Panc1 (cell line): ENCODE measurements at regions not wholly inside any gene's neighbourhood (a gene's known extent, or its start where the extent isn't known, plus 50 kb on each side); places are given as distances from the start of the nearest gene placed in this dataset.

Experiments used
- ATAC-seq: fragments of 200-7000 bp; cut with Tn5 transposase; 2 replicates; pipeline ENCODE4 v1.9.1; 2020; ENCODE audit warnings: mild to moderate bottlenecking, moderate library complexity
- BruUV-seq: library from RNA; stranded (reverse); fragments of 400-500 nt; replicated peaks from 2 replicates; lab custom pipeline; 2021; lab: Mats Ljungman, UMichigan
- CTCF ChIA-PET: fragments of 300-600 bp; sonication (Branson Sonifier 250); formaldehyde crosslinking; loops from one replicate; lab custom pipeline; 2022; ENCODE audit warnings: antibody characterized with exemption; lab: Charles Lee
- POLR2A ChIA-PET: fragments of 300-600 bp; sonication (Branson Sonifier 250); formaldehyde crosslinking; loops from one replicate; lab custom pipeline; 2022; ENCODE audit warnings: antibody characterized with exemption; lab: Charles Lee
- DNase-seq: peaks from one replicate; pipeline ENCODE4 v3.0.0-alpha.2; 2010; ENCODE audit warnings: low read depth, low spot score
- H3K27ac ChIP-seq: 2 replicates; pipeline ENCODE4 v1.5.1; 2011; ENCODE audit warnings: mild to moderate bottlenecking, low read length, inconsistent platforms
- H3K27me3 ChIP-seq: fragments of 200-500 bp; sonication (Bioruptor generic); 2 replicates; pipeline ENCODE4 v1.6.0; 2014; ENCODE audit warnings: low read length, inconsistent platforms; ENCODE audit not compliant: control insufficient read depth, insufficient read depth
- H3K36me3 ChIP-seq: fragments of 200-500 bp; sonication (Bioruptor generic); 2 replicates; pipeline ENCODE4 v1.5.1; 2014; ENCODE audit warnings: inconsistent platforms, mild to moderate bottlenecking, low read length, moderate library complexity; ENCODE audit not compliant: control insufficient read depth, insufficient read depth
- H3K4me1 ChIP-seq: 2 replicates; pipeline ENCODE4 v1.5.1; 2011; ENCODE audit warnings: inconsistent platforms, mild to moderate bottlenecking, low read length, moderate library complexity; ENCODE audit not compliant: control insufficient read depth, insufficient read depth
- H3K4me3 ChIP-seq, 2 experiments: 2 replicates each; pipeline ENCODE4 v1.5.1; 2011 to 2012; ENCODE audit warnings: low read depth in 2 of 2, low read length in 2 of 2, mild to moderate bottlenecking in 2 of 2, inconsistent platforms in 1 of 2, moderate library complexity in 1 of 2
- H3K9me3 ChIP-seq: fragments of 200-500 bp; sonication (Bioruptor generic); 2 replicates; pipeline ENCODE4 v1.5.1; 2014; ENCODE audit warnings: low read depth, mild to moderate bottlenecking, inconsistent platforms, low read length, moderate library complexity; ENCODE audit not compliant: control insufficient read depth, insufficient read depth
- POLR2AphosphoS5 ChIP-seq: IDR thresholded peaks from 2 replicates; pipeline ENCODE4 v1.6.1; 2012; ENCODE audit warnings: mild to moderate bottlenecking, low read depth, low read length, moderate library complexity
- SIN3A ChIP-seq: IDR thresholded peaks from 2 replicates; pipeline ENCODE4 v1.6.1; 2012; ENCODE audit warnings: low read depth, mild to moderate bottlenecking, low read length, moderate library complexity, borderline replicate concordance; ENCODE audit not compliant: insufficient read depth
- TCF7L2 ChIP-seq: IDR thresholded peaks from 2 replicates; pipeline ENCODE4 v1.6.1; 2011; ENCODE audit warnings: mild to moderate bottlenecking, low read depth, low read length, inconsistent platforms
- in situ Hi-C: cut with HindIII; loops from 2 replicates; pipeline ENCODE4 v1.10.0; 2016; ENCODE audit warnings: low sequenced_read_pairs, low pct_unique_long_range_greater_than_20kb
- intact Hi-C: fragments of 100-400 bp; cut with micrococcal nuclease; formaldehyde crosslinking; loops from one replicate; pipeline ENCODE4 v1.10.0; 2022; ENCODE audit not compliant: unreplicated experiment
- TF ChIP-seq, protein P1 (sequence below), 2 experiments: IDR thresholded peaks; 2 replicates each; pipeline ENCODE4 v1.6.1; 2011 to 2012; ENCODE audit warnings: low read depth in 2 of 2, control low read depth in 1 of 2, low read length in 1 of 2, mild to moderate bottlenecking in 1 of 2, moderate library complexity in 1 of 2; ENCODE audit not compliant: insufficient read depth in 1 of 2
- TF ChIP-seq, protein P2 (sequence below): fragments of 450-650 bp; IDR thresholded peaks from 2 replicates; pipeline ENCODE4 v1.5.1; 2017; ENCODE audit warnings: mild to moderate bottlenecking

- no peak overlapping the region for H3K27ac ChIP-seq
- in situ Hi-C loops, result no loop called here
- TF ChIP-seq POLR2AphosphoS5 (no peak), SIN3A (no peak), TCF7L2 (no peak)
- TF ChIP-seq, protein P1, sequence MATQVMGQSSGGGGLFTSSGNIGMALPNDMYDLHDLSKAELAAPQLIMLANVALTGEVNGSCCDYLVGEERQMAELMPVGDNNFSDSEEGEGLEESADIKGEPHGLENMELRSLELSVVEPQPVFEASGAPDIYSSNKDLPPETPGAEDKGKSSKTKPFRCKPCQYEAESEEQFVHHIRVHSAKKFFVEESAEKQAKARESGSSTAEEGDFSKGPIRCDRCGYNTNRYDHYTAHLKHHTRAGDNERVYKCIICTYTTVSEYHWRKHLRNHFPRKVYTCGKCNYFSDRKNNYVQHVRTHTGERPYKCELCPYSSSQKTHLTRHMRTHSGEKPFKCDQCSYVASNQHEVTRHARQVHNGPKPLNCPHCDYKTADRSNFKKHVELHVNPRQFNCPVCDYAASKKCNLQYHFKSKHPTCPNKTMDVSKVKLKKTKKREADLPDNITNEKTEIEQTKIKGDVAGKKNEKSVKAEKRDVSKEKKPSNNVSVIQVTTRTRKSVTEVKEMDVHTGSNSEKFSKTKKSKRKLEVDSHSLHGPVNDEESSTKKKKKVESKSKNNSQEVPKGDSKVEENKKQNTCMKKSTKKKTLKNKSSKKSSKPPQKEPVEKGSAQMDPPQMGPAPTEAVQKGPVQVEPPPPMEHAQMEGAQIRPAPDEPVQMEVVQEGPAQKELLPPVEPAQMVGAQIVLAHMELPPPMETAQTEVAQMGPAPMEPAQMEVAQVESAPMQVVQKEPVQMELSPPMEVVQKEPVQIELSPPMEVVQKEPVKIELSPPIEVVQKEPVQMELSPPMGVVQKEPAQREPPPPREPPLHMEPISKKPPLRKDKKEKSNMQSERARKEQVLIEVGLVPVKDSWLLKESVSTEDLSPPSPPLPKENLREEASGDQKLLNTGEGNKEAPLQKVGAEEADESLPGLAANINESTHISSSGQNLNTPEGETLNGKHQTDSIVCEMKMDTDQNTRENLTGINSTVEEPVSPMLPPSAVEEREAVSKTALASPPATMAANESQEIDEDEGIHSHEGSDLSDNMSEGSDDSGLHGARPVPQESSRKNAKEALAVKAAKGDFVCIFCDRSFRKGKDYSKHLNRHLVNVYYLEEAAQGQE (IDR thresholded peaks at IDR 0.05; ENCODE audit: insufficient read depth in 1 of 2, low read depth in 2 of 2, low read length in 1 of 2), result no peak
- TF ChIP-seq, protein P2, sequence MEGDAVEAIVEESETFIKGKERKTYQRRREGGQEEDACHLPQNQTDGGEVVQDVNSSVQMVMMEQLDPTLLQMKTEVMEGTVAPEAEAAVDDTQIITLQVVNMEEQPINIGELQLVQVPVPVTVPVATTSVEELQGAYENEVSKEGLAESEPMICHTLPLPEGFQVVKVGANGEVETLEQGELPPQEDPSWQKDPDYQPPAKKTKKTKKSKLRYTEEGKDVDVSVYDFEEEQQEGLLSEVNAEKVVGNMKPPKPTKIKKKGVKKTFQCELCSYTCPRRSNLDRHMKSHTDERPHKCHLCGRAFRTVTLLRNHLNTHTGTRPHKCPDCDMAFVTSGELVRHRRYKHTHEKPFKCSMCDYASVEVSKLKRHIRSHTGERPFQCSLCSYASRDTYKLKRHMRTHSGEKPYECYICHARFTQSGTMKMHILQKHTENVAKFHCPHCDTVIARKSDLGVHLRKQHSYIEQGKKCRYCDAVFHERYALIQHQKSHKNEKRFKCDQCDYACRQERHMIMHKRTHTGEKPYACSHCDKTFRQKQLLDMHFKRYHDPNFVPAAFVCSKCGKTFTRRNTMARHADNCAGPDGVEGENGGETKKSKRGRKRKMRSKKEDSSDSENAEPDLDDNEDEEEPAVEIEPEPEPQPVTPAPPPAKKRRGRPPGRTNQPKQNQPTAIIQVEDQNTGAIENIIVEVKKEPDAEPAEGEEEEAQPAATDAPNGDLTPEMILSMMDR, result no peak
- CTCF ChIA-PET, result no interaction called here
- no TSS peak for BruUV-seq
- H3K4me3 ChIP-seq, result no peak overlapping the region
- DNase-seq (no peak), ATAC-seq (no peak)
- peaks cover 19% of the 10 kb centered on the region for H3K9me3 ChIP-seq
- H3K27me3 ChIP-seq, result no peaks in the 10 kb centered on the region
- H3K36me3 ChIP-seq, result no peaks in the 10 kb centered on the region
- H3K4me1 ChIP-seq, result no peaks in the 10 kb centered on the region
- POLR2A ChIA-PET, result interaction anchor here (0.7 kb wide), 1 partner anchor 1188 kb away, joined by 5 read pairs; no protein-coding TSS in a partner anchor
- intact Hi-C loops, result no loop called here
These were observed 171.7 kb downstream of the FAXC start for GRCh38 chr6:99177736-99178135.

DNA sequence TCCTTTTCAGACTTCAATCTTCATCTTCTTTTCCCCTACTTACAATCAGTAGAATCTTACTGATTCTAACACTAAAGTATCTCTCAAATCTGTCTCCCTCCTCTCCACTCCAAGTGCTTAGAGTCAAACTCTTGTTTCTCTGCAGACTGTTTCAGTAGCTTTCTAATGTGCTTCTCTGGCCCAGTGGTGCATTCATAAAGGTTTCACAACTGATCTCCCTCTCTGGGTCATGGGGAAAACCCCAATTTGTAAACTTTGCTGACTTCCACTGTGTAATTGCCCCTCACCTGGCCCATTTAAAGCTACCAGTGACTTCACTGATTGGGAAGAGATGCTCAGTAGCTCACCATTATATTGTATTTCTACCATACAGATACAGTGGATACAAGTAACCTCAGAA is 183.6 kb downstream of the FAXC start:
- H3K36me3 ChIP-seq, result no peaks in the 10 kb centered on the region
- H3K4me3 ChIP-seq, result no peak overlapping the region
- TF ChIP-seq SIN3A (no peak), POLR2AphosphoS5 (no peak), TCF7L2 (no peak)
- TF ChIP-seq, protein P1 (IDR thresholded peaks at IDR 0.05; ENCODE audit: insufficient read depth in 1 of 2, low read depth in 2 of 2, low read length in 1 of 2), result no peak
- TF ChIP-seq, protein P2, result no peak
- no peak for ATAC-seq
- POLR2A ChIA-PET, result no interaction called here
- no peaks in the 10 kb centered on the region for H3K9me3 ChIP-seq
- H3K27me3 ChIP-seq, result no peaks in the 10 kb centered on the region
- no peak overlapping the region for H3K27ac ChIP-seq
- CTCF ChIA-PET, result no interaction called here
- intact Hi-C loops (no loop called here), in situ Hi-C loops (no loop called here)
- DNase-seq, result no peak
- H3K4me1 ChIP-seq, result no peaks in the 10 kb centered on the region
- no TSS peak for BruUV-seq
